Brain microvascular endothelial cell (primary cell): ENCODE measurements at regions not wholly inside any gene's neighbourhood (a gene's known extent, or its start where the extent isn't known, plus 50 kb on each side); places are given as distances from the start of the nearest gene placed in this dataset.

Source experiments
- DNase-seq: peaks from one replicate; pipeline ENCODE4 v3.0.0-alpha.2; 2020
- H3K27ac ChIP-seq: fragments of 250-450 bp; sonication (Bioruptor Pico); 2 replicates; pipeline ENCODE4 v1.5.1; 2020; ENCODE audit warnings: mild to moderate bottlenecking, moderate library complexity
- H3K27me3 ChIP-seq: fragments of 250-450 bp; sonication (Bioruptor Pico); replicated peaks from 2 replicates; pipeline ENCODE4 v1.5.1; 2020; ENCODE audit warnings: mild to moderate bottlenecking
- H3K36me3 ChIP-seq: fragments of 250-450 bp; sonication (Bioruptor Pico); replicated peaks from 2 replicates; pipeline ENCODE4 v1.5.1; 2020; ENCODE audit warnings: mild to moderate bottlenecking
- H3K4me3 ChIP-seq: 2 replicates; pipeline ENCODE4 v1.5.1; 2011; ENCODE audit warnings: low read depth, mild to moderate bottlenecking, control low read depth, low read length, moderate library complexity
- CTCF ChIP-seq: IDR thresholded peaks from 2 replicates; pipeline ENCODE4 v1.5.1; 2011; ENCODE audit warnings: low read depth, mild to moderate bottlenecking, moderate library complexity, low read length, control low read depth, inconsistent platforms; ENCODE audit errors: missing control alignments
- in situ Hi-C: cut with HindIII; loops from 2 replicates; pipeline ENCODE4 v1.10.0; 2017; ENCODE audit warnings: low sequenced_read_pairs, low pct_ligation_motif_present

GRCh38 chr1:94709891-94710581 is 110.1 kb upstream of the SLC44A3 start:
- no peak overlapping the region for H3K27ac ChIP-seq
- TF ChIP-seq CTCF, result no peak
- H3K27me3 ChIP-seq, result no peaks in the 10 kb centered on the region
- no peaks in the 10 kb centered on the region for H3K36me3 ChIP-seq
- DNase-seq, result no peak
- in situ Hi-C loops, result no loop called here
- H3K4me3 ChIP-seq, result no peak overlapping the region

GRCh38 chr1:94708811-94709210 is 111.3 kb upstream of the SLC44A3 start:
- DNase-seq, result no peak
- no peak overlapping the region for H3K27ac ChIP-seq
- no peak overlapping the region for H3K4me3 ChIP-seq
- H3K27me3 ChIP-seq, result no peaks in the 10 kb centered on the region
- in situ Hi-C loops, result no loop called here
- H3K36me3 ChIP-seq, result no peaks in the 10 kb centered on the region
- TF ChIP-seq CTCF, result no peak

GRCh38 chr1:94708299-94708685 is 111.9 kb upstream of the SLC44A3 start:
- Histone ChIP-seq H3K27me3 (no peaks in the 10 kb centered on the region), H3K36me3 (no peaks in the 10 kb centered on the region), H3K27ac (no peak overlapping the region), H3K4me3 (no peak overlapping the region)
- DNase-seq, result no peak
- no peak for TF ChIP-seq CTCF
- in situ Hi-C loops, result no loop called here

- no peak for DNase-seq
- TF ChIP-seq CTCF, result no peak
- no peak overlapping the region for H3K4me3 ChIP-seq
- H3K27me3 ChIP-seq, result no peaks in the 10 kb centered on the region
- no peak overlapping the region for H3K27ac ChIP-seq
- H3K36me3 ChIP-seq, result no peaks in the 10 kb centered on the region
- in situ Hi-C loops, result no loop called here
Observed at GRCh38 chr1:94707321-94708298, 112.5 kb upstream of the SLC44A3 start.

- Histone ChIP-seq H3K36me3 (no peaks in the 10 kb centered on the region), H3K4me3 (no peak overlapping the region), H3K27me3 (no peaks in the 10 kb centered on the region), H3K27ac (no peak overlapping the region)
- no peak for DNase-seq
- in situ Hi-C loops, result no loop called here
- no peak for TF ChIP-seq CTCF
Observed at GRCh38 chr1:94702442-94702815, 117.7 kb upstream of the SLC44A3 start.
